ENCODE measurements at regions not wholly inside any gene's neighbourhood (a gene's known extent, or its start where the extent isn't known, plus 50 kb on each side); places are given as distances from the start of the nearest gene placed in this dataset.
"Not testable (repeated sequence)": the region's sequence is repeated elsewhere in the genome, so short reads cannot be mapped to it uniquely, and the experiment has no call there.

GRCh38 chr6:9921366-9921765, 493.5 kb downstream of the TFAP2A start:
- DNase-seq: no peak

- DNase-seq: no peak
Observed at GRCh38 chr6:9914951-9915350, 499.9 kb downstream of the TFAP2A start.

GRCh38 chr6:9901376-9901775, 513.5 kb downstream of the TFAP2A start:
- no peak for DNase-seq

- no peak for DNase-seq
Observed at GRCh38 chr6:9896806-9897205, 518.1 kb downstream of the TFAP2A start.

GRCh38 chr6:9890893-9891292, 524.0 kb downstream of the TFAP2A start:
- no peak for DNase-seq

GRCh38 chr6:9890469-9890868, 524.4 kb downstream of the TFAP2A start:
- no peak for DNase-seq

GRCh38 chr6:9878535-9878934, 536.3 kb downstream of the TFAP2A start:
- no peak for DNase-seq

GRCh38 chr6:9875605-9876353, 539.1 kb downstream of the TFAP2A start:
- DNase-seq: no peak

- DNase-seq: no peak
Observed at GRCh38 chr6:9862603-9863167, 552.2 kb downstream of the TFAP2A start.

GRCh38 chr6:9851541-9852380, 563.1 kb downstream of the TFAP2A start:
- DNase-seq: peak; percentile 2

- DNase-seq: no peak
Observed at GRCh38 chr6:9851006-9851405, 563.9 kb downstream of the TFAP2A start.

GRCh38 chr6:9848094-9848493, 566.8 kb downstream of the TFAP2A start:
- no peak for DNase-seq

- DNase-seq: no peak
Observed at GRCh38 chr6:9841886-9842725, 572.8 kb downstream of the TFAP2A start.

GRCh38 chr6:9834233-9834632, 580.6 kb downstream of the TFAP2A start:
- no peak for DNase-seq

GRCh38 chr6:9831783-9832182, 583.1 kb downstream of the TFAP2A start:
- DNase-seq: no peak

GRCh38 chr6:9830808-9831207, 584.1 kb downstream of the TFAP2A start:
- DNase-seq: no peak

GRCh38 chr6:9825526-9825925, 589.3 kb downstream of the TFAP2A start:
- no peak for DNase-seq

- DNase-seq: not testable (repeated sequence)
Observed at GRCh38 chr6:9810727-9811126, 604.1 kb downstream of the TFAP2A start.

- no peak for DNase-seq
Observed at GRCh38 chr6:9810286-9810685, 604.6 kb downstream of the TFAP2A start.

- DNase-seq: no peak
Observed at GRCh38 chr6:9806195-9806594, 608.7 kb downstream of the TFAP2A start.

- no peak for DNase-seq
Observed at GRCh38 chr6:9801249-9801754, 613.6 kb downstream of the TFAP2A start.

GRCh38 chr6:9799582-9799981, 615.3 kb downstream of the TFAP2A start:
- peak; percentile 8 for DNase-seq

GRCh38 chr6:9796827-9797226, 618.0 kb downstream of the TFAP2A start:
- no peak for DNase-seq
